ENCODE measurements at regions not wholly inside any gene's neighbourhood (a gene's known extent, or its start where the extent isn't known, plus 50 kb on each side); places are given as distances from the start of the nearest gene placed in this dataset.

DNA sequence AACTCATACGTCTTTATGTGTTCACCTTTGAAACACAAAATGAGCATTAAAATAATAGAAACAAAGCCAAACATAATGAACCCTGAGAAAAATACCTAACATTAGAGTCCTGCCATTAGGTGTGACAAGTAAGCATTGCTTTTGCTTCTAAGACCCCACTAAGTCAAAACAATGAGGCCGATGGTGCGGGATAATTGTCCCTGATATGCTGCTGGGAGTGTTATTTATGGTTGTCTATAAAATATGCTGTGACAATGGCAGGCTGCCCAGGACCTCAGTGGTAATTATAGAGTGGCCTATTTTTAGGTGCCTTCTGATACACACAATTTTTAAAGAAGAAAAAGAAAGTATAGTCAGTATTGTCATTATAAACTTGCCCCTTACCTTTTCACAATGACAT, 1423.1 kb downstream of the AMY1C start:
- ATAC-seq (ENCODE audit: low FRiP score), result no peak

GRCh38 chr1:105180789-105181188, 1431.1 kb downstream of the AMY1C start:
- Histone ChIP-seq H3K4me3 (ENCODE audit: low read length in 2 of 2) (no peak overlapping the region), H3K27ac (ENCODE audit: low read depth in 1 of 2, low read length in 2 of 2) (no peak overlapping the region), H3K27me3 (ENCODE audit: control insufficient read depth in 1 of 2, insufficient read depth in 2 of 2, low read length in 1 of 2) (no peaks in the 10 kb centered on the region), H3K36me3 (ENCODE audit: control insufficient read depth in 1 of 2, insufficient read depth in 2 of 2, low read length in 1 of 2) (no peaks in the 10 kb centered on the region), H3K4me1 (ENCODE audit: control insufficient read depth in 1 of 2, insufficient read depth in 2 of 2, low read length in 2 of 2) (no peaks in the 10 kb centered on the region), H3K9me3 (ENCODE audit: control insufficient read depth, low read length) (no peaks in the 10 kb centered on the region)
- intact Hi-C loops (cut with DNase I), result no loop called here
- DNase-seq (no peak), ATAC-seq (ENCODE audit: low FRiP score) (no peak)
- 26 to 35% methylated on average over 1 of the region's 1 CpG for WGBS, 2 donors

More for the DNA sequence above, 1423.1 kb downstream of the AMY1C start:
- no peaks in the 10 kb centered on the region for H3K4me1 ChIP-seq (ENCODE audit: control insufficient read depth in 1 of 2, insufficient read depth in 2 of 2, low read length in 2 of 2)
- no peaks in the 10 kb centered on the region for H3K36me3 ChIP-seq (ENCODE audit: control insufficient read depth in 1 of 2, insufficient read depth in 2 of 2, low read length in 1 of 2)
- no peak overlapping the region for H3K27ac ChIP-seq (ENCODE audit: low read depth in 1 of 2, low read length in 2 of 2)
- H3K27me3 ChIP-seq (ENCODE audit: control insufficient read depth in 1 of 2, insufficient read depth in 2 of 2, low read length in 1 of 2), result no peaks in the 10 kb centered on the region
- H3K4me3 ChIP-seq (ENCODE audit: low read length in 2 of 2), result no peak overlapping the region
- H3K9me3 ChIP-seq (ENCODE audit: control insufficient read depth, low read length), result no peaks in the 10 kb centered on the region
- WGBS, 2 donors, result 4 to 6% methylated on average over 3 of the region's 3 CpGs
- intact Hi-C loops (cut with DNase I), result no loop called here
- DNase-seq, result no peak

DNA sequence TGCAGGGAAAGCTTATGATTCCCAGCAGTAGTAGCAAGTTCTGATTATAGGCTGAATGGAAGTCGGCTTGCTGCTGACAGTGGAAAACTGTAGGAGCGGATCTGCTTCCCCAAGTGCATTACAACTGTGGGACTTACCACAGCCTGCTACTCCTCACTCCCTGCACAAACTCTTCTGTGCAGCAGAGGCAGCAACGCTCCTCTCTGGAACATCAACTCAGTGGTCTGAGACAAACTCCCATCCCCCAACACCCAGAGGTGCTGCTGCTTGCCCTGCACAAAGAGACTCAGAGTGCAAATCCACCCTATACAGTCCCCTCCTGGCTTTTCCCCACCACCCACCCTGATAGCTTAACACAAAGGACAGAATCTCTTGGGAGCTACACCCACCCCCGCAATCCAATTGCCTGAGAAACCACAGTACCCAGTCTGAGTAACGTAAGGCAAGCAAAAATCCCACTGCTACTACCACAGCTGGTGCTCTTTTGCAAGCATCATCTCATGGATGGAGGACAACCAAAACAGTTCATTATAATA, 1455.2 kb downstream of the AMY1C start:
- DNase-seq, result no peak
- no peak for ATAC-seq (ENCODE audit: low FRiP score)
- Histone ChIP-seq H3K27ac (ENCODE audit: low read depth in 1 of 2, low read length in 2 of 2) (no peak overlapping the region), H3K27me3 (ENCODE audit: control insufficient read depth in 1 of 2, insufficient read depth in 2 of 2, low read length in 1 of 2) (no peaks in the 10 kb centered on the region), H3K9me3 (ENCODE audit: control insufficient read depth, low read length) (peaks cover 5% of the 10 kb centered on the region), H3K4me3 (ENCODE audit: low read length in 2 of 2) (no peak overlapping the region), H3K4me1 (ENCODE audit: control insufficient read depth in 1 of 2, insufficient read depth in 2 of 2, low read length in 2 of 2) (no peaks in the 10 kb centered on the region), H3K36me3 (ENCODE audit: control insufficient read depth in 1 of 2, insufficient read depth in 2 of 2, low read length in 1 of 2) (no peaks in the 10 kb centered on the region)
- intact Hi-C loops (cut with DNase I), result no loop called here
- WGBS, 2 donors, result 89% methylated on average over 5 of the region's 5 CpGs

- intact Hi-C loops (cut with DNase I), result no loop called here
- Histone ChIP-seq H3K9me3 (ENCODE audit: control insufficient read depth, low read length) (peaks cover 5% of the 10 kb centered on the region), H3K27ac (ENCODE audit: low read depth in 1 of 2, low read length in 2 of 2) (no peak overlapping the region), H3K27me3 (ENCODE audit: control insufficient read depth in 1 of 2, insufficient read depth in 2 of 2, low read length in 1 of 2) (no peaks in the 10 kb centered on the region), H3K4me1 (ENCODE audit: control insufficient read depth in 1 of 2, insufficient read depth in 2 of 2, low read length in 2 of 2) (no peaks in the 10 kb centered on the region), H3K4me3 (ENCODE audit: low read length in 2 of 2) (no peak overlapping the region), H3K36me3 (ENCODE audit: control insufficient read depth in 1 of 2, insufficient read depth in 2 of 2, low read length in 1 of 2) (no peaks in the 10 kb centered on the region)
- no peak for ATAC-seq (ENCODE audit: low FRiP score)
- no peak for DNase-seq
- WGBS, 2 donors, result 94 to 98% methylated on average over 3 of the region's 3 CpGs
Observed at GRCh38 chr1:105208581-105208980, 1458.9 kb downstream of the AMY1C start.

GRCh38 chr1:105210747-105211146, 1461.0 kb downstream of the AMY1C start:
- no peaks in the 10 kb centered on the region for H3K9me3 ChIP-seq (ENCODE audit: control insufficient read depth, low read length)
- no peaks in the 10 kb centered on the region for H3K36me3 ChIP-seq (ENCODE audit: control insufficient read depth in 1 of 2, insufficient read depth in 2 of 2, low read length in 1 of 2)
- no peak overlapping the region for H3K4me3 ChIP-seq (ENCODE audit: low read length in 2 of 2)
- H3K4me1 ChIP-seq (ENCODE audit: control insufficient read depth in 1 of 2, insufficient read depth in 2 of 2, low read length in 2 of 2), result no peaks in the 10 kb centered on the region
- DNase-seq (no peak), ATAC-seq (ENCODE audit: low FRiP score) (no peak)
- H3K27me3 ChIP-seq (ENCODE audit: control insufficient read depth in 1 of 2, insufficient read depth in 2 of 2, low read length in 1 of 2), result no peaks in the 10 kb centered on the region
- intact Hi-C loops (cut with DNase I), result no loop called here
- H3K27ac ChIP-seq (ENCODE audit: low read depth in 1 of 2, low read length in 2 of 2), result no peak overlapping the region

DNA sequence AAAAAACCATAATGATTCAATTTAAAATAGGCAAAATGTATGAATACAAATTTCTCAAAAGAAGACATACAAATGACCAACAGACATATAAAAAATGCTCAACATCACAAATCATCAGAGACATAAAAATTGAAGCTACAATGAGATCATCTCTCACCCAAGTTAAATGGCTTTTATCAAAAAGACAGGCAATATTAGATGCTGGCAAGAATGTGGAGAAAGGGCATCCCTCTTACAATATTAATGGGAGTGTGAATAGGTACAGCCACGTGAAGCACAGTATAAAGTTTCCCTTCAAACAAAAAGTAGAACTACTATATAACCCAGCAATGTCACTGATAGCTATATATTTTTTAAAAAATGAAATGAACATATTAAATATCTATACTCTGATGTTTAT, 1481.7 kb downstream of the AMY1C start:
- H3K4me1 ChIP-seq (ENCODE audit: control insufficient read depth in 1 of 2, insufficient read depth in 2 of 2, low read length in 2 of 2), result no peaks in the 10 kb centered on the region
- no peak for ATAC-seq (ENCODE audit: low FRiP score)
- H3K27ac ChIP-seq (ENCODE audit: low read depth in 1 of 2, low read length in 2 of 2), result no peak overlapping the region
- intact Hi-C loops (cut with DNase I), result no loop called here
- no peaks in the 10 kb centered on the region for H3K9me3 ChIP-seq (ENCODE audit: control insufficient read depth, low read length)
- no peaks in the 10 kb centered on the region for H3K36me3 ChIP-seq (ENCODE audit: control insufficient read depth in 1 of 2, insufficient read depth in 2 of 2, low read length in 1 of 2)
- no peaks in the 10 kb centered on the region for H3K27me3 ChIP-seq (ENCODE audit: control insufficient read depth in 1 of 2, insufficient read depth in 2 of 2, low read length in 1 of 2)
- no peak overlapping the region for H3K4me3 ChIP-seq (ENCODE audit: low read length in 2 of 2)
- DNase-seq, result no peak
- WGBS, 2 donors, result 28 to 29% methylated on average over 1 of the region's 1 CpG

- no peak overlapping the region for H3K27ac ChIP-seq (ENCODE audit: low read depth in 1 of 2, low read length in 2 of 2)
- H3K4me3 ChIP-seq (ENCODE audit: low read length in 2 of 2), result no peak overlapping the region
- no peaks in the 10 kb centered on the region for H3K36me3 ChIP-seq (ENCODE audit: control insufficient read depth in 1 of 2, insufficient read depth in 2 of 2, low read length in 1 of 2)
- 27 to 38% methylated on average over 7 of the region's 7 CpGs for WGBS, 2 donors
- ATAC-seq (ENCODE audit: low FRiP score), result no peak
- no peaks in the 10 kb centered on the region for H3K9me3 ChIP-seq (ENCODE audit: control insufficient read depth, low read length)
- no peaks in the 10 kb centered on the region for H3K27me3 ChIP-seq (ENCODE audit: control insufficient read depth in 1 of 2, insufficient read depth in 2 of 2, low read length in 1 of 2)
- no peaks in the 10 kb centered on the region for H3K4me1 ChIP-seq (ENCODE audit: control insufficient read depth in 1 of 2, insufficient read depth in 2 of 2, low read length in 2 of 2)
- intact Hi-C loops (cut with DNase I), result no loop called here
- DNase-seq, result no peak
Observed at GRCh38 chr1:105243411-105243810, 1493.7 kb downstream of the AMY1C start.

DNA sequence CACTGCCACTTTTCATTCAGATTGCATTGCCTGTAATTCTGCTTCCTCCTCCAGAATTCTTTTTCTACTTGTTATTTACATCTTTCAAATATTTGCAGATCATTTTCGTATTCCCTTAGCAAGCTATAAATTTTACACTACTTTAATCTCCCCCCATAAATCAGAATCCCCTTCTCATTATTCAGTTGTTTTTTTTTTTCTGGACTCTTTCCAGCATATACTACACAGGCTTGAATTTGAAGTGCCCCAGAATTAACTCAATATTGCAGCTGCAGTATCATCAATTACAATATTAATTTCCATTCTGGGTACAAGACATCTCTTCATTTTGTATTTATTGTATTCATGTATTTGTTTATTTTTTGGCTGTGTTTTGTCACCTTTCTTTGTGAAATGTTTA, 1494.3 kb downstream of the AMY1C start:
- Histone ChIP-seq H3K36me3 (ENCODE audit: control insufficient read depth in 1 of 2, insufficient read depth in 2 of 2, low read length in 1 of 2) (no peaks in the 10 kb centered on the region), H3K27me3 (ENCODE audit: control insufficient read depth in 1 of 2, insufficient read depth in 2 of 2, low read length in 1 of 2) (no peaks in the 10 kb centered on the region), H3K4me3 (ENCODE audit: low read length in 2 of 2) (no peak overlapping the region), H3K27ac (ENCODE audit: low read depth in 1 of 2, low read length in 2 of 2) (no peak overlapping the region), H3K9me3 (ENCODE audit: control insufficient read depth, low read length) (no peaks in the 10 kb centered on the region), H3K4me1 (ENCODE audit: control insufficient read depth in 1 of 2, insufficient read depth in 2 of 2, low read length in 2 of 2) (no peaks in the 10 kb centered on the region)
- intact Hi-C loops (cut with DNase I), result no loop called here
- no peak for DNase-seq
- no peak for ATAC-seq (ENCODE audit: low FRiP score)
- 3 to 6% methylated on average over 1 of the region's 1 CpG for WGBS, 2 donors

DNA sequence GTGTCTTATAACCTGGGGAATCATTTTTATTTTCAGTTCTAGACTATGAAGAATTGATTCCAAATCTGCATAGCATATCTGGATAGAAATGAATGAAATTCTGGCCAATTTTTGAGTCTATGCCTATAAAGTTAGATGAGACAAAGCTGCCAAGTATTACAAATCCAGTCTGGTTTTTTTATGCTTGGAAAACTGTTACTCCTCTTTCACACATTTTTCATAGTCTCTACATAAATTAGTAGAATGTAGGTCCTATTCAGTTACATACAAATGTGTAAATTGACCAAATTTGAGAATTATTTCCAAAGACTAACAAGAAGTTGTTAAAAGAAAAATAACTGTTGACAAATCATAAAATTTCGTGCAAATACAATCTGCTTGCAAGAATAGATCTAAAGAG, 1505.2 kb downstream of the AMY1C start:
- intact Hi-C loops (cut with DNase I), result no loop called here
- Histone ChIP-seq H3K36me3 (ENCODE audit: control insufficient read depth in 1 of 2, insufficient read depth in 2 of 2, low read length in 1 of 2) (no peaks in the 10 kb centered on the region), H3K4me3 (ENCODE audit: low read length in 2 of 2) (no peak overlapping the region), H3K9me3 (ENCODE audit: control insufficient read depth, low read length) (no peaks in the 10 kb centered on the region), H3K27ac (ENCODE audit: low read depth in 1 of 2, low read length in 2 of 2) (no peak overlapping the region), H3K27me3 (ENCODE audit: control insufficient read depth in 1 of 2, insufficient read depth in 2 of 2, low read length in 1 of 2) (no peaks in the 10 kb centered on the region), H3K4me1 (ENCODE audit: control insufficient read depth in 1 of 2, insufficient read depth in 2 of 2, low read length in 2 of 2) (no peaks in the 10 kb centered on the region)
- DNase-seq (no peak), ATAC-seq (ENCODE audit: low FRiP score) (no peak)
- 36 to 44% methylated on average over 1 of the region's 1 CpG for WGBS, 2 donors
